Activated CD4-positive, alpha-beta memory T cell treated with anti-CD3 and anti-CD28 coated beads for 36 hours (primary cell): ENCODE measurements at regions not wholly inside any gene's neighbourhood (a gene's known extent, or its start where the extent isn't known, plus 50 kb on each side); places are given as distances from the start of the nearest gene placed in this dataset.
"Not testable (repeated sequence)": the region's sequence is repeated elsewhere in the genome, so short reads cannot be mapped to it uniquely, and the experiment has no call there.

Source experiments
- CTCF ChIA-PET: fragments of 350-600 bp; sonication (Branson Sonifier 250); formaldehyde crosslinking; loops from one replicate; lab custom pipeline; 2021; ENCODE audit warnings: antibody characterized with exemption, inconsistent platforms; lab: Charles Lee
- POLR2A ChIA-PET: fragments of 350-600 bp; sonication (Branson Sonifier 250); formaldehyde crosslinking; loops from one replicate; lab custom pipeline; 2021; ENCODE audit warnings: antibody characterized with exemption; lab: Charles Lee
- DNase-seq: peaks from one replicate; pipeline ENCODE4 v3.0.0-alpha.2; 2020
- H3K27ac Mint-ChIP-seq: one replicate; pipeline ENCODE4 v1.8.0; 2021; ENCODE audit warnings: mixed read lengths
- H3K27me3 Mint-ChIP-seq: one replicate; pipeline ENCODE4 v1.8.0; 2021; ENCODE audit warnings: mixed read lengths
- H3K36me3 Mint-ChIP-seq: one replicate; pipeline ENCODE4 v1.8.0; 2021; ENCODE audit warnings: mixed read lengths
- H3K4me1 Mint-ChIP-seq: one replicate; pipeline ENCODE4 v1.8.0; 2021; ENCODE audit warnings: low read depth, mixed read lengths
- H3K4me3 Mint-ChIP-seq: one replicate; pipeline ENCODE4 v1.8.0; 2021; ENCODE audit warnings: mild to moderate bottlenecking, mixed read lengths
- H3K9me3 Mint-ChIP-seq: one replicate; pipeline ENCODE4 v1.8.0; 2021; ENCODE audit warnings: mixed read lengths
- intact Hi-C: fragments of 100-400 bp; cut with micrococcal nuclease; formaldehyde crosslinking; loops from one replicate; pipeline ENCODE4 v1.15.1; 2023

GRCh38 chr13:82165396-82166174, 1716.7 kb downstream of the SLITRK1 start:
- Mint-ChIP-seq H3K27me3 (no peaks in the 10 kb centered on the region), H3K36me3 (no peaks in the 10 kb centered on the region), H3K4me1 (no peaks in the 10 kb centered on the region), H3K27ac (no peak overlapping the region), H3K4me3 (no peak overlapping the region), H3K9me3 (peaks cover 35% of the 10 kb centered on the region)
- intact Hi-C loops, result no loop called here
- CTCF ChIA-PET, result no interaction called here
- POLR2A ChIA-PET, result no interaction called here
- DNase-seq, result no peak

GRCh38 chr13:82164780-82165395, 1717.4 kb downstream of the SLITRK1 start:
- DNase-seq, H3K27ac Mint-ChIP-seq, H3K4me1 Mint-ChIP-seq, CTCF ChIA-PET, POLR2A ChIA-PET, H3K27me3 Mint-ChIP-seq, intact Hi-C loops, H3K36me3 Mint-ChIP-seq, H3K4me3 Mint-ChIP-seq: not testable (repeated sequence)
- peaks cover 31% of the 10 kb centered on the region for H3K9me3 Mint-ChIP-seq

- ChIA-PET POLR2A (no interaction called here), CTCF (no interaction called here)
- no peaks in the 10 kb centered on the region for H3K4me1 Mint-ChIP-seq
- H3K4me3 Mint-ChIP-seq, result no peak overlapping the region
- no peak overlapping the region for H3K27ac Mint-ChIP-seq
- intact Hi-C loops, result no loop called here
- H3K27me3 Mint-ChIP-seq, result no peaks in the 10 kb centered on the region
- no peaks in the 10 kb centered on the region for H3K36me3 Mint-ChIP-seq
- DNase-seq, result no peak
- H3K9me3 Mint-ChIP-seq, result peaks cover 6% of the 10 kb centered on the region
Observed at GRCh38 chr13:82147526-82147925, 1734.7 kb downstream of the SLITRK1 start.

GRCh38 chr13:82136880-82137279, 1745.4 kb downstream of the SLITRK1 start:
- H3K9me3 Mint-ChIP-seq, result peaks cover 16% of the 10 kb centered on the region
- no peaks in the 10 kb centered on the region for H3K27me3 Mint-ChIP-seq
- no peak for DNase-seq
- no peak overlapping the region for H3K27ac Mint-ChIP-seq
- H3K4me1 Mint-ChIP-seq, result no peaks in the 10 kb centered on the region
- no peak overlapping the region for H3K4me3 Mint-ChIP-seq
- ChIA-PET POLR2A (no interaction called here), CTCF (no interaction called here)
- H3K36me3 Mint-ChIP-seq, result no peaks in the 10 kb centered on the region
- intact Hi-C loops, result no loop called here

- no peaks in the 10 kb centered on the region for H3K27me3 Mint-ChIP-seq
- H3K9me3 Mint-ChIP-seq, result peaks cover 7% of the 10 kb centered on the region
- intact Hi-C loops, result no loop called here
- no peak for DNase-seq
- no peak overlapping the region for H3K4me3 Mint-ChIP-seq
- no peaks in the 10 kb centered on the region for H3K4me1 Mint-ChIP-seq
- POLR2A ChIA-PET, result no interaction called here
- no peak overlapping the region for H3K27ac Mint-ChIP-seq
- no peaks in the 10 kb centered on the region for H3K36me3 Mint-ChIP-seq
- CTCF ChIA-PET, result no interaction called here
Observed at GRCh38 chr13:82129281-82129680, 1753.0 kb downstream of the SLITRK1 start.

GRCh38 chr13:82118589-82118988, 1763.7 kb downstream of the SLITRK1 start:
- ChIA-PET CTCF (no interaction called here), POLR2A (no interaction called here)
- no peak for DNase-seq
- Mint-ChIP-seq H3K36me3 (no peaks in the 10 kb centered on the region), H3K27ac (no peak overlapping the region), H3K27me3 (no peaks in the 10 kb centered on the region), H3K4me1 (no peaks in the 10 kb centered on the region), H3K4me3 (no peak overlapping the region), H3K9me3 (peaks cover 6% of the 10 kb centered on the region)
- intact Hi-C loops, result no loop called here

GRCh38 chr13:82116422-82116989, 1765.8 kb downstream of the SLITRK1 start:
- no peak overlapping the region for H3K27ac Mint-ChIP-seq
- ChIA-PET POLR2A (no interaction called here), CTCF (no interaction called here)
- intact Hi-C loops, result no loop called here
- DNase-seq, result no peak
- H3K36me3 Mint-ChIP-seq, result no peaks in the 10 kb centered on the region
- no peak overlapping the region for H3K4me3 Mint-ChIP-seq
- no peaks in the 10 kb centered on the region for H3K4me1 Mint-ChIP-seq
- H3K27me3 Mint-ChIP-seq, result no peaks in the 10 kb centered on the region
- H3K9me3 Mint-ChIP-seq, result peaks cover 3% of the 10 kb centered on the region

GRCh38 chr13:82115391-82115790, 1766.9 kb downstream of the SLITRK1 start:
- no peaks in the 10 kb centered on the region for H3K36me3 Mint-ChIP-seq
- CTCF ChIA-PET, result no interaction called here
- intact Hi-C loops, result no loop called here
- no peaks in the 10 kb centered on the region for H3K4me1 Mint-ChIP-seq
- POLR2A ChIA-PET, result no interaction called here
- no peak overlapping the region for H3K27ac Mint-ChIP-seq
- no peaks in the 10 kb centered on the region for H3K27me3 Mint-ChIP-seq
- DNase-seq, result no peak
- no peak overlapping the region for H3K4me3 Mint-ChIP-seq
- H3K9me3 Mint-ChIP-seq, result peaks cover 3% of the 10 kb centered on the region

- ChIA-PET CTCF (no interaction called here), POLR2A (interaction anchor here (0.6 kb wide), 1 partner anchor 589 kb away, joined by 4 read pairs; no protein-coding TSS in a partner anchor)
- Mint-ChIP-seq H3K36me3 (no peaks in the 10 kb centered on the region), H3K4me3 (no peak overlapping the region), H3K27ac (no peak overlapping the region), H3K9me3 (peaks cover 12% of the 10 kb centered on the region), H3K4me1 (no peaks in the 10 kb centered on the region), H3K27me3 (no peaks in the 10 kb centered on the region)
- DNase-seq, result no peak
- intact Hi-C loops, result no loop called here
Observed at GRCh38 chr13:82096256-82096655, 1755.3 kb upstream of the SPRY2 start.

GRCh38 chr13:82092312-82092711, 1751.4 kb upstream of the SPRY2 start:
- Mint-ChIP-seq H3K4me1 (no peaks in the 10 kb centered on the region), H3K27ac (no peak overlapping the region), H3K9me3 (peaks cover 11% of the 10 kb centered on the region), H3K36me3 (no peaks in the 10 kb centered on the region), H3K4me3 (no peak overlapping the region), H3K27me3 (no peaks in the 10 kb centered on the region)
- no peak for DNase-seq
- intact Hi-C loops, result no loop called here
- POLR2A ChIA-PET, result no interaction called here
- CTCF ChIA-PET, result no interaction called here

- no peak for DNase-seq
- Mint-ChIP-seq H3K27me3 (no peaks in the 10 kb centered on the region), H3K4me3 (no peak overlapping the region), H3K9me3 (peaks cover 1% of the 10 kb centered on the region), H3K27ac (no peak overlapping the region), H3K4me1 (no peaks in the 10 kb centered on the region), H3K36me3 (no peaks in the 10 kb centered on the region)
- intact Hi-C loops, result no loop called here
- ChIA-PET CTCF (no interaction called here), POLR2A (no interaction called here)
Observed at GRCh38 chr13:82088781-82089180, 1747.9 kb upstream of the SPRY2 start.

- Mint-ChIP-seq H3K27ac (no peak overlapping the region), H3K9me3 (peaks cover 2% of the 10 kb centered on the region)
Observed at GRCh38 chr13:82076496-82076895, 1735.6 kb upstream of the SPRY2 start.

GRCh38 chr13:82070416-82070815, 1729.5 kb upstream of the SPRY2 start:
- no peak for DNase-seq
- H3K4me3 Mint-ChIP-seq, result no peak overlapping the region
- no peaks in the 10 kb centered on the region for H3K4me1 Mint-ChIP-seq
- ChIA-PET POLR2A (no interaction called here), CTCF (no interaction called here)
- H3K27me3 Mint-ChIP-seq, result no peaks in the 10 kb centered on the region
- no peak overlapping the region for H3K27ac Mint-ChIP-seq
- H3K9me3 Mint-ChIP-seq, result peaks cover 10% of the 10 kb centered on the region
- H3K36me3 Mint-ChIP-seq, result no peaks in the 10 kb centered on the region
- intact Hi-C loops, result no loop called here

More at GRCh38 chr13:82076496-82076895, 1735.6 kb upstream of the SPRY2 start:
- Mint-ChIP-seq H3K27me3 (no peaks in the 10 kb centered on the region), H3K36me3 (no peaks in the 10 kb centered on the region), H3K4me1 (no peaks in the 10 kb centered on the region), H3K4me3 (no peak overlapping the region)
- ChIA-PET POLR2A (no interaction called here), CTCF (no interaction called here)
- intact Hi-C loops, result no loop called here
- DNase-seq, result no peak
